Islet precursor cell (in vitro differentiated cells): ENCODE measurements at regions not wholly inside any gene's neighbourhood (a gene's known extent, or its start where the extent isn't known, plus 50 kb on each side); places are given as distances from the start of the nearest gene placed in this dataset.
A peak's percentile ranks its signal among the peaks of the same experiment; 100 is the strongest.

Experiments
- DNase-seq: peaks from one replicate; pipeline ENCODE4 v3.0.0-alpha.2; 2018

GRCh38 chr9:118423021-118423420 lies 718.8 kb downstream of the TLR4 start:
- DNase-seq: no peak

DNA sequence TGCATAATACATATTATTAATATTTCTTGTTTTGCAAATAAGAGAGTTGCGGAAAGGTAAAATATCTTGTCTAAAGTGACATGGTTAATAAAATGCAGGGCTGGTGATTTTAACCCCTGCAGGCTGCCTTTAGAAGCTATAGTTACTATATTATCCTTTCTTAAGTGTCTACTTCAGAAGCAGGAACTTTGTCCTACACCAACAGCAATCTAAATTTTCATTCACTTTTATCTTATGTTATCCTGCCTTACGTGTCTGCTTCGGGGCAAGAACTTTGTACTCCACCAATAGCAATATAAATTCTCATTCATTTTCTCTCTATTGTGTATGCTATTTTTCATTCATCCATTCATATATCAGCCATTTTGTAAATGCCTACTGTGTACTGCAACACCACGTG lies 719.5 kb downstream of the TLR4 start:
- DNase-seq: no peak

DNA sequence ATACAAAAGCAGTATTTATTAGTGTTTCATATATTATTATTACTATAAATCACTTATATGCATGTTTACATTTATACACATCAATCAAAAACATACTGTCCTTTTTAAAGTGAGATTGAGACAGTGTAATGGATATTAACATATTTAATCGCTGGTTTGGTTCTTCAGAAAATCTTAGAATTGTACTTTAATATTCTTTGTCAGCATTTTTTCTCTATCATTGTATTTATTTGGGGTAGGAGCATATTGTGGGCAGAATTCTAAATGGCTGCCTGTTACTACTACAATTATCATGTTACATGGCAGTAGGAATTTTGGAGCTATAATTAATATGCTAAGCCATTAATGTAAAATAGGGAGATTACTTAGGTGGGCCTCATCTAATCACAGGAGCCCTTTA lies 722.6 kb downstream of the TLR4 start:
- no peak for DNase-seq

GRCh38 chr9:118438810-118439209 lies 734.6 kb downstream of the TLR4 start:
- DNase-seq: no peak

DNA sequence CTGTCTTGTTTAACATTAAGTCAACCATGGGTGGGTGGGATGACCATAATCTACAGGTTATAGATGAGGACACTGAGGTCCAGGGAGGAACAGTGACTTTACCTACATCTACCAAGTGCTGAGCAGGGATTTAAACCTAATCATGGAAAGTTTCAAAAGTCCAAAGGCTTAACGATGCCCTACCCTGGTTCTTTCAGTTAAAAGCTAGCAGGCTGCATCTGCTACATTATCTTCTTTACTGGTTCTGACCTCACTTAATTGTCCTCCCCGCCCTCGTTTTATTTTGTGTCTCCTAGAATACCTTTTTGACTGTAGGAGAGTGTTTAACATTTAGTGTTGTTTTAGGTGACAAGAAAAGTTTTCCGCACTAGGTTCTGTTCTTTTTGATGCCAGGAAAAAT lies 735.2 kb downstream of the TLR4 start:
- DNase-seq: no peak

- no peak for DNase-seq
These were observed 740.2 kb downstream of the TLR4 start for GRCh38 chr9:118444403-118444802.

GRCh38 chr9:118446943-118447639 lies 742.9 kb downstream of the TLR4 start:
- DNase-seq: no peak

DNA sequence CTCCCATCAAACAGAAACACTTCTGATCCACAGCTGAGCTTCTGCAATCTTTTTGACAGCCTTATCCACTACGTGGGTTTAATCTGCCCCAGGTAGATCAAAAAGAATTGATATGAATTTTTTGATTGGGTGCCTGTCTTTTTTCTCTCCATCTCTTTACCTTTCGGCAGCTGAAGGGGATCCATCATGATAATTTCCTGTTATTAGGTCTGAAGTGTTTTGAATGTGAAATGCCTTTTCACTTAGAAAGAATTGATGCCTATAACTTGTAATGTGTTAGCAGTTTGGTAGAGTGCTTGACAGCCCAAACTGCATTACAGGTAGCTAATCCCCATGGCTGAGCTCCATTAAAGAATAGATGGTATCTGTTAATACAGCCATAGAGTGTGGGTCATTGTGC lies 745.4 kb downstream of the TLR4 start:
- no peak for DNase-seq

GRCh38 chr9:118455259-118455658 lies 751.1 kb downstream of the TLR4 start:
- no peak for DNase-seq

DNA sequence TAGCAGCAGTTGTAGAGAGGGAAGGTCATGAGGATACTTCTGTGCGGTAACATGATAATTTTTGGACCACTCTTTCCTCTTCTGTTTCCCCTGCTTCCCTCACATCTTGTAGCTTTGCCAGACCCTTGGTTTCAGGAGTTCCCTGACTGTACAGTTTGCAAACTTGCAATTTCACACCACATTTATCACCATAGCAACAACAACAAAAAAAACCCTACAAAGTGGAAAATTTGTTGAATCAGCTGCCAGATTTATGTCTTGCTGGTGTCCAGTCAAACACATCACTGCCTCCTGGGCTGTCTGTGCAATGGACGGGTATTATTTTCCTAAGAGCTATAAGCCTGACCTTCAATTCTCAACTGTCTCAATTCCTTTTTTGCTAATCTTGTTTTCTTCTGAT lies 751.6 kb downstream of the TLR4 start:
- no peak for DNase-seq

DNA sequence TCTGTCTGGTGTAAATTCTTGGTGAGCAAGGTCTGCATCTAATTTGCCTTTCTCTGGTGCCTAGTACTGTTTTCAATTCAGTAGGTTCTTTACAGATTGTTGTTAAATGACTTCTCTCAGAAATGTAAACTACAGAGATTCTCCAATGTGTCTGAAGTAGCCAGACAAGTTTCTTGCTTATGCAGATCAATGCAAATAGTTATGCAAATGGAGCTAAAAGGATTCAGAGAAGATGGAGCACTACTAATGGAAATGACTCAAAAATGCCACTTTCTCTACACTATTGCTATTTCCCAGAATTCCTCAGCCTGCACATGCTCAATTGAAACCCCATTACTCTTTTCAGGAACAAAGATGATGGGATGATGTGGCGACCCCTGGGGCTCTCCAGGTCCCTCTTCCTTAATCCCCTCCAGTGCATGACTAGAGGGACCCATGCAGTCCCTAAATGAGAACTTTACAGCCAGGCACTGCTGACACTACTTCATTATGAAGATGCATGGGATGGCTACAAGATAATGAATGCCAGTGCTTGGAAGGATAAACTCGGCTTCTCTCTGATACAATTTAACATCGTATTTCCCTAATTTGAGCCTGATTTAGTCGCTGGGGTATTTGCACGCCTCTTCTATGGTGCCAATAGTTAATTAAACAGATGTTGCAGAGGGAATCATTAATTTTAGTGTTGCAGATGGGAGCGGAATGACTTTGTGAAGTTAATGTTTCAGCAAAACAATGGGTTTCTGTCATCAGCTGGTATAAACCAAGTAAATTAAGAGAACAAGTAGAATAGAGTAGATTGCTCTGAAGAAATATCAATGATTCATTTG lies 753.2 kb downstream of the TLR4 start:
- no peak for DNase-seq

GRCh38 chr9:118459913-118460312 lies 755.7 kb downstream of the TLR4 start:
- DNase-seq: no peak

DNA sequence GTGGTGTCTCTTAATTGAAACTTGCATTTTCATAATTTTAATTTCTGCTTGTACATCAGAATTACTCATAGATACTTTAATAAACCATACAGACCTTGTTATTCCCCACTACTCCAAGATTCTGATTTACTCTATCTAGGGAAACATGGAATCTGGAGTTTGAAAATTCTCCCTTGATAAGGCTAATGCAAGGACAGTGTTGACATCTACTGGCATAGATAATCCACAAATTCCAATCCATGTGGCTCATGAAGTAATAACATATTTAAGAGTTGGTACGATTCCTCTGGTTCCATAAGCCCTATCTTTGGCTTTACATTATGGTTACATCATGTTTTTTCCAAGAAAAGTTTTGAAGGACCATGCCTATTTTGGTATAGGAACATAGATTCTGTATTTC lies 759.2 kb downstream of the TLR4 start:
- DNase-seq: no peak

DNA sequence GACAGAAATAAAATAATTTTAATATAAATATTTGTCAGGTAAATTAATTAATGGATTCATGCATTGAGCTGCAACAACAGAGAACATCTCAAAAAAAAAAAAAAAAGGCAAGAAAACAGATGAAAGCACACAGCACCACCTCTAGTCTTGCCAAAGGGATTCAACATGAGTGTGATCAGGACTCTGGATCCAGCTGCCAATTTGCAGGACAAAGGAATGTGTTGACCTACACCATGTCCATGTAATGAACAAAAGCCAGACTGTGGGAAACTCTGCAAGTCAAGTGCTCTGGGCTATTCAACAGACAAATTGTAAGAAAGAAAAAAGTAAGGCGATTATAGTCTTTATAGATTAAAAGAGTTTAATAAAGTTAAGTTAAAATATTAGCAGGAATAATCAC lies 769.3 kb downstream of the TLR4 start:
- peak; percentile 61 for DNase-seq

DNA sequence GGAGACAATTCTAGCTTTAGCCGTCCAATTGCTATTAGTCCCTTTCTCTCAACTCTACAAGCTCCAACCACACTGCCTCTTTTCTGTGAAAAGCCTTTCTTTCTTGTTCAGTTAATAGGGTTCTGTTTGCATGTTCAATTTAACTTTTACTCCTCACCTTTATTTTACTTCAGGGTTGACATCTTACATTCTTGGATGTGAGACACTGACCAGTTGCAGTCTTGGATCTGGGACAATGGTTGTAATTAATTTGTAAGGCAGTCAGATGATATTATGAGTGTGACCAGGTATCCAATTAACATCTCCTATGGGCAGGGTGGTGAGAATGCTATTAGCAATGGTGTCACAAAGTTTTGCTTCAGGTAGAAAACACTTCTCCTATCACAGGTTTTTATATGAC lies 774.5 kb downstream of the TLR4 start:
- no peak for DNase-seq

GRCh38 chr9:118482306-118482705 lies 778.1 kb downstream of the TLR4 start:
- DNase-seq: no peak

DNA sequence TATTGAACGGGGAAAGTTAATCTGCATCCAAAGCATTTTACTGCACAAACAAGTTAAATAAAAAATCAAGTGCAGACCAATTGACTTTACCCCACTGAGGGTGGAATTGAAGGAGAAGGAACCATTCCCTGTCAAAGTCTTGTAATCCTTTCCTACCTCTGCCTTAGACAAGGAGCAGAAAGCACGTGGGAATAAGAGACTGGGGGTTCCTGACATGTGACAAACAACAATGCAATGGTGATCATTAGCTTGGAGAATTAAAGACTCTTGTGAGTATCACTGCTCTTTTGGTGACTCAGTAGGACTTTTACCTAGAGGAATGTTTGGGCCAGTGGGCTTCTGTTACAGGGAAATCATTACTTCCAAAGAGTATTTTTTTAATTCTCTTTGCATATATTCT lies 779.5 kb downstream of the TLR4 start:
- DNase-seq: no peak

GRCh38 chr9:118503236-118503635 lies 799.0 kb downstream of the TLR4 start:
- no peak for DNase-seq

DNA sequence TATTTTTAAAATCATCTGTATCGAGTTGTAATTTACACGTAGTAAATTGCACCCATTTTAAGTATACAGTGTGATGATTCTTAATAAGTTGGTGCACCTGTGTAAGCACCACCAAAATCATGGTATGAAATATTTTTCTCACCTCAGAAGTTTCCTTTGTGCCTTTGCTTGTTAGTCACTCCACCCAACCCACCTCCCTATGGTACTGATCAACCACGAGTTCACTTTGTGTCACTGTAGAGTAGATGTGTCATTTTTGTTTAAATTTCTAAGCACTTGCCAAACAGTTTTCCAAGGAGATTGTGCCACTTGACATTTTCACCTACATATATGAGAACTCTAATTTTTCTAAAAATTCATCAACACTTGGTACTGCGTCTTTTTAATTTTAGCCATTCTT lies 806.5 kb downstream of the TLR4 start:
- DNase-seq: no peak

- DNase-seq: no peak
These were observed 811.7 kb downstream of the TLR4 start for GRCh38 chr9:118515947-118516346.

- DNase-seq: no peak
These were observed 817.1 kb downstream of the TLR4 start for GRCh38 chr9:118521261-118521660.

GRCh38 chr9:118522093-118523028 lies 818.2 kb downstream of the TLR4 start:
- DNase-seq: peak; percentile 86

- no peak for DNase-seq
These were observed 823.1 kb downstream of the TLR4 start for GRCh38 chr9:118527261-118527660.
